ENCODE measurements at regions not wholly inside any gene's neighbourhood (a gene's known extent, or its start where the extent isn't known, plus 50 kb on each side); places are given as distances from the start of the nearest gene placed in this dataset.

- TF ChIP-seq ARID1B (IDR thresholded peaks at IDR 0.05) = no peak
- no peak for TF ChIP-seq HDAC8 (tag; IDR thresholded peaks at IDR 0.05)
- TF ChIP-seq ESRRA (IDR thresholded peaks at IDR 0.05; ENCODE audit: borderline replicate concordance, low read depth) = no peak
- TF ChIP-seq ATF3 (IDR thresholded peaks at IDR 0.05) = no peak
- TF ChIP-seq ATF3 (CRISPR knock-in tag; conservative IDR thresholded peaks at IDR 0.05) = no peak
- no peak for TF ChIP-seq ZBTB1 (CRISPR knock-in tag; IDR thresholded peaks at IDR 0.05; ENCODE audit: borderline replicate concordance, low read depth)
- no peak for TF ChIP-seq PURB (CRISPR knock-in tag; IDR thresholded peaks at IDR 0.05; ENCODE audit: low read depth)
- TF ChIP-seq GTF2E2 (tag; IDR thresholded peaks at IDR 0.05) = no peak
- TF ChIP-seq TBL1XR1 (IDR thresholded peaks at IDR 0.05; ENCODE audit: low read length in 2 of 2) = no peak
- TF ChIP-seq FOXJ3 (CRISPR knock-in tag; IDR thresholded peaks at IDR 0.05) = no peak
- no peak for TF ChIP-seq TCF7L2 (IDR thresholded peaks at IDR 0.05; ENCODE audit: low read depth, low read length)
- TF ChIP-seq SRSF1 (IDR thresholded peaks at IDR 0.05; ENCODE audit: low read depth, low read length) = no peak
- TF ChIP-seq BHLHE40 (IDR thresholded peaks at IDR 0.05; ENCODE audit: low read length) = peak; percentile 61
- TF ChIP-seq ZNF316 (IDR thresholded peaks at IDR 0.05) = no peak
- TF ChIP-seq NFATC3 (IDR thresholded peaks at IDR 0.05) = no peak
- TF ChIP-seq GATAD2B (IDR thresholded peaks at IDR 0.05; ENCODE audit: borderline replicate concordance) = no peak
- no peak for TF ChIP-seq RFX1 (IDR thresholded peaks at IDR 0.05)
- TF ChIP-seq CEBPB (tag; IDR thresholded peaks at IDR 0.05) = peak; percentile 35; the same call in 1 of the 2 replicates
- TF ChIP-seq, protein P1, sequence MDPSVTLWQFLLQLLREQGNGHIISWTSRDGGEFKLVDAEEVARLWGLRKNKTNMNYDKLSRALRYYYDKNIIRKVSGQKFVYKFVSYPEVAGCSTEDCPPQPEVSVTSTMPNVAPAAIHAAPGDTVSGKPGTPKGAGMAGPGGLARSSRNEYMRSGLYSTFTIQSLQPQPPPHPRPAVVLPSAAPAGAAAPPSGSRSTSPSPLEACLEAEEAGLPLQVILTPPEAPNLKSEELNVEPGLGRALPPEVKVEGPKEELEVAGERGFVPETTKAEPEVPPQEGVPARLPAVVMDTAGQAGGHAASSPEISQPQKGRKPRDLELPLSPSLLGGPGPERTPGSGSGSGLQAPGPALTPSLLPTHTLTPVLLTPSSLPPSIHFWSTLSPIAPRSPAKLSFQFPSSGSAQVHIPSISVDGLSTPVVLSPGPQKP (CRISPR knock-in tag; IDR thresholded peaks at IDR 0.05) = no peak
- TF ChIP-seq NELFE (IDR thresholded peaks at IDR 0.05; ENCODE audit: insufficient read depth, insufficient read length) = no peak
- TF ChIP-seq, protein P2, sequence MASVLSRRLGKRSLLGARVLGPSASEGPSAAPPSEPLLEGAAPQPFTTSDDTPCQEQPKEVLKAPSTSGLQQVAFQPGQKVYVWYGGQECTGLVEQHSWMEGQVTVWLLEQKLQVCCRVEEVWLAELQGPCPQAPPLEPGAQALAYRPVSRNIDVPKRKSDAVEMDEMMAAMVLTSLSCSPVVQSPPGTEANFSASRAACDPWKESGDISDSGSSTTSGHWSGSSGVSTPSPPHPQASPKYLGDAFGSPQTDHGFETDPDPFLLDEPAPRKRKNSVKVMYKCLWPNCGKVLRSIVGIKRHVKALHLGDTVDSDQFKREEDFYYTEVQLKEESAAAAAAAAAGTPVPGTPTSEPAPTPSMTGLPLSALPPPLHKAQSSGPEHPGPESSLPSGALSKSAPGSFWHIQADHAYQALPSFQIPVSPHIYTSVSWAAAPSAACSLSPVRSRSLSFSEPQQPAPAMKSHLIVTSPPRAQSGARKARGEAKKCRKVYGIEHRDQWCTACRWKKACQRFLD (CRISPR knock-in tag; IDR thresholded peaks at IDR 0.05) = no peak
- TF ChIP-seq KAT7 (CRISPR knock-in tag; IDR thresholded peaks at IDR 0.05; ENCODE audit: borderline replicate concordance) = no peak
- no peak for TF ChIP-seq BCOR (IDR thresholded peaks at IDR 0.05)
- no peak for TF ChIP-seq CHD4 (IDR thresholded peaks at IDR 0.05; ENCODE audit: insufficient read depth, insufficient replicate concordance, low read depth, low read length, poor library complexity, severe bottlenecking)
These were observed 276.5 kb upstream of the KLF6 start (continued) for GRCh38 chr10:4061441-4061951.

Data from K562 (cell line).